Transverse colon (tissue), 4 donors: ENCODE measurements at regions not wholly inside any gene's neighbourhood (a gene's known extent, or its start where the extent isn't known, plus 50 kb on each side); places are given as distances from the start of the nearest gene placed in this dataset.

Experiments
- DNase-seq: peaks from one replicate; pipeline ENCODE4 v3.0.0-alpha.2; 2019
- H3K27ac ChIP-seq, 4 donors: fragments of 200-600 bp; sonication (generic); 2 replicates each; pipeline ENCODE4 v1.5.1; 2016 to 2018; ENCODE audit warnings: inconsistent platforms in 4 of 4
- H3K27me3 ChIP-seq: fragments of 200-600 bp; sonication (generic); 2 replicates; pipeline ENCODE4 v1.5.1; 2017; ENCODE audit warnings: inconsistent platforms
- H3K36me3 ChIP-seq, 4 donors: fragments of 200-600 bp; sonication (generic); 2 replicates each; pipeline ENCODE4 v1.5.1; 2017 to 2019; ENCODE audit warnings: inconsistent platforms in 4 of 4
- H3K4me1 ChIP-seq, 4 donors: fragments of 200-600 bp; sonication (generic); 2 replicates each; pipeline ENCODE4 v1.5.1; 2017 to 2020; ENCODE audit warnings: inconsistent platforms in 4 of 4
- H3K4me3 ChIP-seq, 4 donors: fragments of 200-600 bp; sonication (generic); 1 replicate in 1 of 4; 2 replicates in 3 of 4; pipeline versions ENCODE4 v1.5.1 to v1.6.1; 2017 to 2019; ENCODE audit warnings: inconsistent platforms in 4 of 4
- H3K9me3 ChIP-seq, 2 donors: fragments of 200-600 bp; sonication (generic); 2 replicates each; pipeline ENCODE4 v1.5.1; 2017 to 2019; ENCODE audit warnings: inconsistent platforms in 2 of 2
- EP300 ChIP-seq: sonication (generic); formaldehyde crosslinking; IDR thresholded peaks from one replicate; pipeline ENCODE4 v1.6.1; 2017; ENCODE audit warnings: antibody characterized with exemption, low read depth
- POLR2A ChIP-seq: fragments of 450-650 bp; IDR thresholded peaks from one replicate; pipeline ENCODE4 v1.6.1; 2016; ENCODE audit warnings: antibody characterized with exemption, mild to moderate bottlenecking, moderate library complexity
- POLR2AphosphoS5 ChIP-seq, 3 donors: sonication (generic); formaldehyde crosslinking; IDR thresholded peaks; one replicate each; pipeline ENCODE4 v1.6.1; 2016; ENCODE audit warnings: antibody characterized with exemption in 3 of 3
- WGBS, 2 donors: methylation state at CpG; one replicate each; pipeline ENCODE4 v1.1.5; 2018; ENCODE audit warnings: low coverage in 1 of 2; 5-methylcytosine and 5-hydroxymethylcytosine counted together
- in situ Hi-C, 4 donors: fragments of 200-750 bp; cut with MboI; loops; one replicate each; pipeline versions ENCODE4 v1.15.0 to v1.15.1; 2017; ENCODE audit warnings: low sequenced_read_pairs in 3 of 4, low pct_ligation_motif_present in 1 of 4, low pct_unique_long_range_greater_than_20kb in 1 of 4
- intact Hi-C: fragments of 100-400 bp; cut with DNase I; formaldehyde crosslinking; loops from one replicate; pipeline ENCODE4 v1.15.1; 2023; ENCODE audit warnings: low total_unique reads
- TF ChIP-seq, protein P1 (sequence below), 5 experiments: fragments of 200-600 bp in 3 of 5; fragments of 450-650 bp in 2 of 5; sonication (generic) in 3 of 5; IDR thresholded peaks; 1 replicate in 2 of 5; 2 replicates in 3 of 5; pipeline ENCODE4 v1.5.1; 2016 to 2017; ENCODE audit warnings: antibody characterized with exemption in 5 of 5, inconsistent platforms in 3 of 5, mild to moderate bottlenecking in 2 of 5, moderate library complexity in 1 of 5

DNA sequence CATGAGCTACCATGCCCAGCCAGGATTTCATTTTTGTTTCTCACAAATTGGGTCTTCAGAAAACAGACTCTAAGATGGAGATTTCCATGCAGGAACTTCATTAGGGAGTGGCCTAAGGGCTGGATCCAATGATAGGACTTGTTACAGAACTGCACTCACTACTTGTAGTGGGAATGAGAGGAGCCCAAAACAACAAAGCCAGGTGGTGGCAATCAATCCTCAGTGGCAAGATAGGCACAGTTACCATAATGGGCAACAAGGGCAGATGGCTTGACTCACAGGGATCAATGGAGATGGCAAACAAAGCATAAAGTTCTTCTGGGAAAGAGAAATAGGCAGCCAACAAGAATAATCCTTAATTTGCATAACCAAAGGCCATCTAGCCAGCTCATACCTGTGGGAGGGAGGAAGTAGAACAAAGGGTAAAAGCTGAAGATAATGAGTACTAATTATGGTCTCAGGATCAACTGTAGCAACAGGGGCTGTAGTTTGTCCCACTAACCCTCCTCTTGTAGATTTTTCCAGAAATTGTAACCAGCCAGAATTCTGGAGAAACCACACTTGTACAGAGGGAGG lies 72.8 kb upstream of the MAPK10 start:
- intact Hi-C loops, result no loop called here
- H3K4me3 ChIP-seq, result no peak overlapping the region
- H3K9me3 ChIP-seq, result no peaks in the 10 kb centered on the region
- no peaks in the 10 kb centered on the region for H3K36me3 ChIP-seq
- TF ChIP-seq EP300, result no peak
- TF ChIP-seq, protein P1, sequence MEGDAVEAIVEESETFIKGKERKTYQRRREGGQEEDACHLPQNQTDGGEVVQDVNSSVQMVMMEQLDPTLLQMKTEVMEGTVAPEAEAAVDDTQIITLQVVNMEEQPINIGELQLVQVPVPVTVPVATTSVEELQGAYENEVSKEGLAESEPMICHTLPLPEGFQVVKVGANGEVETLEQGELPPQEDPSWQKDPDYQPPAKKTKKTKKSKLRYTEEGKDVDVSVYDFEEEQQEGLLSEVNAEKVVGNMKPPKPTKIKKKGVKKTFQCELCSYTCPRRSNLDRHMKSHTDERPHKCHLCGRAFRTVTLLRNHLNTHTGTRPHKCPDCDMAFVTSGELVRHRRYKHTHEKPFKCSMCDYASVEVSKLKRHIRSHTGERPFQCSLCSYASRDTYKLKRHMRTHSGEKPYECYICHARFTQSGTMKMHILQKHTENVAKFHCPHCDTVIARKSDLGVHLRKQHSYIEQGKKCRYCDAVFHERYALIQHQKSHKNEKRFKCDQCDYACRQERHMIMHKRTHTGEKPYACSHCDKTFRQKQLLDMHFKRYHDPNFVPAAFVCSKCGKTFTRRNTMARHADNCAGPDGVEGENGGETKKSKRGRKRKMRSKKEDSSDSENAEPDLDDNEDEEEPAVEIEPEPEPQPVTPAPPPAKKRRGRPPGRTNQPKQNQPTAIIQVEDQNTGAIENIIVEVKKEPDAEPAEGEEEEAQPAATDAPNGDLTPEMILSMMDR (IDR thresholded peaks at IDR 0.05), result no peak
- TF ChIP-seq POLR2A, result no peak
- TF ChIP-seq POLR2AphosphoS5 (IDR thresholded peaks at IDR 0.05), result no peak
- no peak for DNase-seq
- no peaks in the 10 kb centered on the region for H3K4me1 ChIP-seq
- no peak overlapping the region for H3K27ac ChIP-seq
- no peaks in the 10 kb centered on the region for H3K27me3 ChIP-seq
- in situ Hi-C loops, result no loop called here

DNA sequence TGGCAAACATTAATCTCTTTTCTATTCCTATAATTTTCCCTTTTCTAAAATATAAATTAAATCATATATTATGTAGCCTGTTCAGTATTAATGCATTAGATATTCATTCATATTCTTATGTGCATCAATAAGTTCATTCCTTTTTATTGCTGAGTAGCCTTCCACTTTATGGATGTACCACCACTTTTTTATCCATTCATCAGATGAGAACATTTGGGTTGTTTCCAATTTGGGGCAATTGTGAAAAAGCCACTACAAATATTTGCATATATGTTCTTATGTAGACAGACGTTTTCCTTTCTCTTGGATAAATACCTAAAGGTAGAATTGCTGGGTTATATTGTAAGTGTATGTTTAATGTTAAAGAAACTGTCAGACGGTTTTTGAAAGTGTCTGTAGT lies 79.4 kb upstream of the MAPK10 start:
- no peak for TF ChIP-seq POLR2A
- TF ChIP-seq POLR2AphosphoS5 (IDR thresholded peaks at IDR 0.05), result no peak
- 29 to 36% methylated on average over 2 of the region's 2 CpGs for WGBS, 2 donors
- intact Hi-C loops, result no loop called here
- Histone ChIP-seq H3K36me3 (no peaks in the 10 kb centered on the region), H3K27ac (no peak overlapping the region), H3K27me3 (no peaks in the 10 kb centered on the region), H3K4me1 (peaks cover 0 to 3% (median 0%) of the 10 kb centered on the region in 4 donors), H3K9me3 (no peaks in the 10 kb centered on the region), H3K4me3 (no peak overlapping the region)
- no peak for DNase-seq
- in situ Hi-C loops, result no loop called here

GRCh38 chr4:86441175-86441936 lies 81.5 kb upstream of the MAPK10 start:
- Histone ChIP-seq H3K4me3 (no peak overlapping the region), H3K36me3 (no peaks in the 10 kb centered on the region), H3K27me3 (no peaks in the 10 kb centered on the region), H3K27ac (no peak overlapping the region), H3K9me3 (no peaks in the 10 kb centered on the region), H3K4me1 (peaks cover 0 to 3% (median 0%) of the 10 kb centered on the region in 4 donors)
- intact Hi-C loops (no loop called here), in situ Hi-C loops (no loop called here)
- no peak for TF ChIP-seq POLR2A
- no peak for TF ChIP-seq POLR2AphosphoS5 (IDR thresholded peaks at IDR 0.05)
- TF ChIP-seq EP300, result no peak
- TF ChIP-seq, protein P1 (IDR thresholded peaks at IDR 0.05), result no peak
- DNase-seq, result no peak
- 58 to 67% methylated on average over 2 to 3 of the region's 3 CpGs for WGBS, 2 donors

DNA sequence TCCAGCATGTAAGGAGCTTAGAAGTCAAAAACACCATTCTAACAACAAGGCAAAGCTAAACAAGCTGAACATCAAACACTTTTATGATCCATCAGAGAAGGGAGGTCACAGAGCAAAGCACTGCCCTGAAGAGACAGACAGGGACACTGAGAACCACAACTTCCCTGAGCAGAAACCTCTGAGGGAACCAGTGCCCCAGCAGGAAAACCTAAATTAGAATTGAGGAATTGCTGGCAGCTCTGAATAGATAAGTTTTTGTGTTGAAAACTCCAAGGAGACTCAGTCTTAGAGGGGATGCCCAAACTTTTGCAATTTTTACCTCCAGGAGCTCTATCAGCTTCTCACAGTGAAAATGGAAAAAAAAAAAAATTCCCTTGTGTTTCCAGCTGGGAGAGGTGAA lies 83.0 kb upstream of the MAPK10 start:
- peaks cover 0 to 3% (median 0%) of the 10 kb centered on the region in 4 donors for H3K4me1 ChIP-seq
- TF ChIP-seq POLR2AphosphoS5 (IDR thresholded peaks at IDR 0.05), result no peak
- intact Hi-C loops (no loop called here), in situ Hi-C loops (no loop called here)
- no peaks in the 10 kb centered on the region for H3K36me3 ChIP-seq
- H3K9me3 ChIP-seq, result no peaks in the 10 kb centered on the region
- no peaks in the 10 kb centered on the region for H3K27me3 ChIP-seq
- no peak overlapping the region for H3K4me3 ChIP-seq
- no peak for DNase-seq
- no peak overlapping the region for H3K27ac ChIP-seq

- DNase-seq, result no peak
- intact Hi-C loops, result no loop called here
- peaks cover 0 to 3% (median 0%) of the 10 kb centered on the region in 4 donors for H3K4me1 ChIP-seq
- no peak overlapping the region for H3K27ac ChIP-seq
- no peak overlapping the region for H3K4me3 ChIP-seq
- no peaks in the 10 kb centered on the region for H3K27me3 ChIP-seq
- in situ Hi-C loops, result no loop called here
- no peaks in the 10 kb centered on the region for H3K36me3 ChIP-seq
- TF ChIP-seq, protein P1 (IDR thresholded peaks at IDR 0.05), result no peak
- TF ChIP-seq POLR2A (no peak), POLR2AphosphoS5 (IDR thresholded peaks at IDR 0.05) (no peak), EP300 (no peak)
- WGBS, 2 donors, result 61 to 83% methylated on average over 2 to 8 of the region's 8 CpGs
- no peaks in the 10 kb centered on the region for H3K9me3 ChIP-seq
These were observed 83.6 kb upstream of the MAPK10 start for GRCh38 chr4:86443495-86443894.
